ENCODE measurements at regions not wholly inside any gene's neighbourhood (a gene's known extent, or its start where the extent isn't known, plus 50 kb on each side); places are given as distances from the start of the nearest gene placed in this dataset.
"Not testable (repeated sequence)": the region's sequence is repeated elsewhere in the genome, so short reads cannot be mapped to it uniquely, and the experiment has no call there.

- not testable (repeated sequence) for DNase-seq
Measured at GRCh38 chr15:20473465-20473864, 68.1 kb downstream of the GOLGA6L6 start.

GRCh38 chr15:20472983-20473382 is 68.6 kb downstream of the GOLGA6L6 start:
- DNase-seq = not testable (repeated sequence)

- DNase-seq = not testable (repeated sequence)
Measured at GRCh38 chr15:20470810-20471209, 70.8 kb downstream of the GOLGA6L6 start.

GRCh38 chr15:20441138-20441537 is 100.5 kb downstream of the GOLGA6L6 start:
- DNase-seq = not testable (repeated sequence)

GRCh38 chr15:20440390-20440789 is 101.2 kb downstream of the GOLGA6L6 start:
- DNase-seq = not testable (repeated sequence)

- DNase-seq = not testable (repeated sequence)
Measured at GRCh38 chr15:20439111-20439510, 102.5 kb downstream of the GOLGA6L6 start.

GRCh38 chr15:20438255-20438654 is 103.3 kb downstream of the GOLGA6L6 start:
- not testable (repeated sequence) for DNase-seq

GRCh38 chr15:20433468-20433867 is 108.1 kb downstream of the GOLGA6L6 start:
- DNase-seq = not testable (repeated sequence)

GRCh38 chr15:20430495-20430894 is 111.1 kb downstream of the GOLGA6L6 start:
- DNase-seq = not testable (repeated sequence)

- DNase-seq = not testable (repeated sequence)
Measured at GRCh38 chr15:20420710-20421109, 120.9 kb downstream of the GOLGA6L6 start.

GRCh38 chr15:20416618-20417017 is 125.0 kb downstream of the GOLGA6L6 start:
- DNase-seq = not testable (repeated sequence)

- not testable (repeated sequence) for DNase-seq
Measured at GRCh38 chr15:20409667-20410198, 131.9 kb downstream of the GOLGA6L6 start.

GRCh38 chr15:20409247-20409646 is 132.4 kb downstream of the GOLGA6L6 start:
- no peak for DNase-seq

GRCh38 chr15:20407553-20407952 is 134.0 kb downstream of the GOLGA6L6 start:
- peak; percentile 47 for DNase-seq

- not testable (repeated sequence) for DNase-seq
Measured at GRCh38 chr15:20404571-20404970, 137.0 kb downstream of the GOLGA6L6 start.

- DNase-seq = not testable (repeated sequence)
Measured at GRCh38 chr15:20402586-20402985, 139.0 kb downstream of the GOLGA6L6 start.

- DNase-seq = not testable (repeated sequence)
Measured at GRCh38 chr15:20401058-20401457, 140.5 kb downstream of the GOLGA6L6 start.

GRCh38 chr15:20398680-20399079 is 142.9 kb downstream of the GOLGA6L6 start:
- not testable (repeated sequence) for DNase-seq

GRCh38 chr15:20388161-20388560 is 153.4 kb downstream of the GOLGA6L6 start:
- not testable (repeated sequence) for DNase-seq

GRCh38 chr15:20386198-20386597 is 155.4 kb downstream of the GOLGA6L6 start:
- DNase-seq = no peak

GRCh38 chr15:20380199-20380598 is 161.4 kb downstream of the GOLGA6L6 start:
- not testable (repeated sequence) for DNase-seq

GRCh38 chr15:20376872-20377271 is 164.7 kb downstream of the GOLGA6L6 start:
- DNase-seq = no peak

- DNase-seq = not testable (repeated sequence)
Measured at GRCh38 chr15:20372416-20372815, 169.2 kb downstream of the GOLGA6L6 start.

- DNase-seq = no peak
Measured at GRCh38 chr15:20369500-20369899, 172.1 kb downstream of the GOLGA6L6 start.

GRCh38 chr15:20368974-20369373 is 172.6 kb downstream of the GOLGA6L6 start:
- no peak for DNase-seq

Data from islet precursor cell (in vitro differentiated cells).